ENCODE measurements at regions not wholly inside any gene's neighbourhood (a gene's known extent, or its start where the extent isn't known, plus 50 kb on each side); places are given as distances from the start of the nearest gene placed in this dataset.

GRCh38 chr5:18461766-18462165 lies 827.5 kb downstream of the TAF11L14 start:
- TF ChIP-seq, protein P1, sequence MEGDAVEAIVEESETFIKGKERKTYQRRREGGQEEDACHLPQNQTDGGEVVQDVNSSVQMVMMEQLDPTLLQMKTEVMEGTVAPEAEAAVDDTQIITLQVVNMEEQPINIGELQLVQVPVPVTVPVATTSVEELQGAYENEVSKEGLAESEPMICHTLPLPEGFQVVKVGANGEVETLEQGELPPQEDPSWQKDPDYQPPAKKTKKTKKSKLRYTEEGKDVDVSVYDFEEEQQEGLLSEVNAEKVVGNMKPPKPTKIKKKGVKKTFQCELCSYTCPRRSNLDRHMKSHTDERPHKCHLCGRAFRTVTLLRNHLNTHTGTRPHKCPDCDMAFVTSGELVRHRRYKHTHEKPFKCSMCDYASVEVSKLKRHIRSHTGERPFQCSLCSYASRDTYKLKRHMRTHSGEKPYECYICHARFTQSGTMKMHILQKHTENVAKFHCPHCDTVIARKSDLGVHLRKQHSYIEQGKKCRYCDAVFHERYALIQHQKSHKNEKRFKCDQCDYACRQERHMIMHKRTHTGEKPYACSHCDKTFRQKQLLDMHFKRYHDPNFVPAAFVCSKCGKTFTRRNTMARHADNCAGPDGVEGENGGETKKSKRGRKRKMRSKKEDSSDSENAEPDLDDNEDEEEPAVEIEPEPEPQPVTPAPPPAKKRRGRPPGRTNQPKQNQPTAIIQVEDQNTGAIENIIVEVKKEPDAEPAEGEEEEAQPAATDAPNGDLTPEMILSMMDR (tag by site-specific recombination; IDR thresholded peaks at IDR 0.05): no peak
- no peak for TF ChIP-seq ZXDB (tag by site-specific recombination; IDR thresholded peaks at IDR 0.05)
- no peak for TF ChIP-seq PRDM4 (tag by site-specific recombination; IDR thresholded peaks at IDR 0.05)
- no peak for TF ChIP-seq KLF1 (tag by site-specific recombination; IDR thresholded peaks at IDR 0.05)
- TF ChIP-seq, protein P2, sequence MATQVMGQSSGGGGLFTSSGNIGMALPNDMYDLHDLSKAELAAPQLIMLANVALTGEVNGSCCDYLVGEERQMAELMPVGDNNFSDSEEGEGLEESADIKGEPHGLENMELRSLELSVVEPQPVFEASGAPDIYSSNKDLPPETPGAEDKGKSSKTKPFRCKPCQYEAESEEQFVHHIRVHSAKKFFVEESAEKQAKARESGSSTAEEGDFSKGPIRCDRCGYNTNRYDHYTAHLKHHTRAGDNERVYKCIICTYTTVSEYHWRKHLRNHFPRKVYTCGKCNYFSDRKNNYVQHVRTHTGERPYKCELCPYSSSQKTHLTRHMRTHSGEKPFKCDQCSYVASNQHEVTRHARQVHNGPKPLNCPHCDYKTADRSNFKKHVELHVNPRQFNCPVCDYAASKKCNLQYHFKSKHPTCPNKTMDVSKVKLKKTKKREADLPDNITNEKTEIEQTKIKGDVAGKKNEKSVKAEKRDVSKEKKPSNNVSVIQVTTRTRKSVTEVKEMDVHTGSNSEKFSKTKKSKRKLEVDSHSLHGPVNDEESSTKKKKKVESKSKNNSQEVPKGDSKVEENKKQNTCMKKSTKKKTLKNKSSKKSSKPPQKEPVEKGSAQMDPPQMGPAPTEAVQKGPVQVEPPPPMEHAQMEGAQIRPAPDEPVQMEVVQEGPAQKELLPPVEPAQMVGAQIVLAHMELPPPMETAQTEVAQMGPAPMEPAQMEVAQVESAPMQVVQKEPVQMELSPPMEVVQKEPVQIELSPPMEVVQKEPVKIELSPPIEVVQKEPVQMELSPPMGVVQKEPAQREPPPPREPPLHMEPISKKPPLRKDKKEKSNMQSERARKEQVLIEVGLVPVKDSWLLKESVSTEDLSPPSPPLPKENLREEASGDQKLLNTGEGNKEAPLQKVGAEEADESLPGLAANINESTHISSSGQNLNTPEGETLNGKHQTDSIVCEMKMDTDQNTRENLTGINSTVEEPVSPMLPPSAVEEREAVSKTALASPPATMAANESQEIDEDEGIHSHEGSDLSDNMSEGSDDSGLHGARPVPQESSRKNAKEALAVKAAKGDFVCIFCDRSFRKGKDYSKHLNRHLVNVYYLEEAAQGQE (tag by site-specific recombination; IDR thresholded peaks at IDR 0.05): no peak
- TF ChIP-seq, protein P3, sequence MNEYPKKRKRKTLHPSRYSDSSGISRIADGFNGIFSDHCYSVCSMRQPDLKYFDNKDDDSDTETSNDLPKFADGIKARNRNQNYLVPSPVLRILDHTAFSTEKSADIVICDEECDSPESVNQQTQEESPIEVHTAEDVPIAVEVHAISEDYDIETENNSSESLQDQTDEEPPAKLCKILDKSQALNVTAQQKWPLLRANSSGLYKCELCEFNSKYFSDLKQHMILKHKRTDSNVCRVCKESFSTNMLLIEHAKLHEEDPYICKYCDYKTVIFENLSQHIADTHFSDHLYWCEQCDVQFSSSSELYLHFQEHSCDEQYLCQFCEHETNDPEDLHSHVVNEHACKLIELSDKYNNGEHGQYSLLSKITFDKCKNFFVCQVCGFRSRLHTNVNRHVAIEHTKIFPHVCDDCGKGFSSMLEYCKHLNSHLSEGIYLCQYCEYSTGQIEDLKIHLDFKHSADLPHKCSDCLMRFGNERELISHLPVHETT (tag by site-specific recombination; IDR thresholded peaks at IDR 0.05): no peak
- TF ChIP-seq ZNF560 (tag by site-specific recombination; IDR thresholded peaks at IDR 0.05; ENCODE audit: borderline replicate concordance): no peak
- no peak for TF ChIP-seq KLF16 (tag by site-specific recombination; IDR thresholded peaks at IDR 0.05)
- no peak for TF ChIP-seq ZNF473 (tag by site-specific recombination; IDR thresholded peaks at IDR 0.05)
- no peak for TF ChIP-seq ZNF660 (tag by site-specific recombination; IDR thresholded peaks at IDR 0.05)
- TF ChIP-seq ZNF274 (IDR thresholded peaks at IDR 0.05; ENCODE audit: low read length): no peak
- TF ChIP-seq ZNF274 (tag by site-specific recombination; IDR thresholded peaks at IDR 0.05; ENCODE audit: borderline replicate concordance): no peak
- TF ChIP-seq ZNF366 (tag by site-specific recombination; conservative IDR thresholded peaks at IDR 0.05): no peak
- TF ChIP-seq ZNF423 (tag by site-specific recombination; IDR thresholded peaks at IDR 0.05): no peak
- TF ChIP-seq ZNF561 (tag by site-specific recombination; IDR thresholded peaks at IDR 0.05; ENCODE audit: borderline replicate concordance): no peak

All from HEK293 (cell line).